HepG2 (cell line): ENCODE measurements at regions not wholly inside any gene's neighbourhood (a gene's known extent, or its start where the extent isn't known, plus 50 kb on each side); places are given as distances from the start of the nearest gene placed in this dataset.

ENCODE experiments used
- MIXL1 ChIP-seq: IDR thresholded peaks from 2 replicates; pipeline ENCODE4 v1.6.1; 2016
- SOX6 ChIP-seq, 2 experiments: fragments of 450-650 bp in 1 of 2; sonication (generic) in 1 of 2; formaldehyde crosslinking in 1 of 2; IDR thresholded peaks; 2 replicates each; pipeline versions ENCODE4 v1.4.0 to v1.6.1; 2017 to 2020; ENCODE audit warnings: antibody characterized with exemption in 1 of 2, mild to moderate bottlenecking in 1 of 2, missing genetic modification reagents in 1 of 2
- ZNF607 ChIP-seq: sonication (generic); formaldehyde crosslinking; IDR thresholded peaks from 2 replicates; pipeline ENCODE4 v1.5.1; 2020; ENCODE audit warnings: missing genetic modification reagents, mild to moderate bottlenecking, borderline replicate concordance

DNA sequence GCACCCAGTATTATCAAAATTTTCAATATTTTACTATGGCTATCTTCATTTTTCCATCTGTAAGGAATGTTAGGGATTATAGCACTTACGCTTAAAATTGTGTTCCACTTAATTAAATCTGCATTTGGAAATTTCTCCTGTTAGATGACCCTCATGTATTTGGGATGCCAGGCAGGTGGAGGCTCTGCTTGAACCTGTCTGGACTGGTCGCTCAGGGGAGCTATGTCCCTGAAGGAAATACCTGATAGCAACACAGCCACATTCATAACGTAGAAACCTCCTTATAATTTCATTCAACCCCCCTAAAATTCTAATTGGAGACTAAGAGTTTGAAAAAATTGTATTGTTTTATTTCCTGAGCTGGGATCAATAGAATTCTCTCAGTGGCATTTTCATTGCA is 636.0 kb upstream of the MMS22L start:
- TF ChIP-seq ZNF607 (CRISPR knock-in tag) (no peak), MIXL1 (CRISPR knock-in tag) (no peak), SOX6 (IDR thresholded peaks at IDR 0.05) (no peak), SOX6 (CRISPR knock-in tag; IDR thresholded peaks at IDR 0.05) (no peak)
